ENCODE measurements at regions not wholly inside any gene's neighbourhood (a gene's known extent, or its start where the extent isn't known, plus 50 kb on each side); places are given as distances from the start of the nearest gene placed in this dataset.
A peak's percentile ranks its signal among the peaks of the same experiment; 100 is the strongest.

DNA sequence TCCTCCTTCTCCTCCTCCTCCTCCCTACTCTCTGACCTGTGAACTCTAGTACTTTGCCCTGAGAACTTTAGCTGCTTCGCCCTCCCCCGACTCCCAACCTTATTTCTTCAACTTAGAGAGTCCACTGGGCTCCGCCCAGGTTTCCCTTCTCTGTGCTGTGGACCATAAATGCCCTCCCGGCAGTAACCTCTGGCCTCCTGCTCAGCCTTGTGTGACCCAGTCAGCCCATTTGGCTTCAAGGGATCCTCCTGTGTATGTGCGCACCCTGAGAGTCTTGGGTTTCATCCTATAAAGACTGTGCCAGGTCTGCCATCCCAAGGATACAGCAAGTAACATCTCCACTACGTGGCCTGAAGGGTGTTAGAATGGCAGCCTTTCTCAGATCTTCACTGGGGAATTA is 275.6 kb upstream of the C16orf82 start:
- Histone ChIP-seq H3K27me3 (replicated peaks; ENCODE audit: control insufficient read depth, insufficient read depth, low read length) (no peaks in the 10 kb centered on the region), H3K4me3 (ENCODE audit: low read depth, low read length) (no peak overlapping the region), H3K36me3 (ENCODE audit: control insufficient read depth, insufficient read depth, low read length) (no peaks in the 10 kb centered on the region), H3K9me3 (no peaks in the 10 kb centered on the region), H3K4me1 (no peaks in the 10 kb centered on the region)
- intact Hi-C loops (cut with micrococcal nuclease; ENCODE audit: unreplicated experiment) = no loop called here
- DNase-seq = no peak
- no peak overlapping the region for H3K27ac Mint-ChIP-seq (ENCODE audit: unreplicated experiment)
- POLR2A ChIA-PET = no interaction called here
- CTCF ChIA-PET = no interaction called here
- no peaks in the 10 kb centered on the region for H3K4me1 Mint-ChIP-seq (ENCODE audit: low read depth, unreplicated experiment)
- H3K36me3 Mint-ChIP-seq (ENCODE audit: insufficient read depth, unreplicated experiment) = no peaks in the 10 kb centered on the region
- peaks cover 12% of the 10 kb centered on the region for H3K27me3 Mint-ChIP-seq (ENCODE audit: insufficient read depth, unreplicated experiment)
- no peaks in the 10 kb centered on the region for H3K9me3 Mint-ChIP-seq (ENCODE audit: unreplicated experiment)
- no TSS peak for BruUV-seq (replicated peaks)
- TF ChIP-seq, protein P1, sequence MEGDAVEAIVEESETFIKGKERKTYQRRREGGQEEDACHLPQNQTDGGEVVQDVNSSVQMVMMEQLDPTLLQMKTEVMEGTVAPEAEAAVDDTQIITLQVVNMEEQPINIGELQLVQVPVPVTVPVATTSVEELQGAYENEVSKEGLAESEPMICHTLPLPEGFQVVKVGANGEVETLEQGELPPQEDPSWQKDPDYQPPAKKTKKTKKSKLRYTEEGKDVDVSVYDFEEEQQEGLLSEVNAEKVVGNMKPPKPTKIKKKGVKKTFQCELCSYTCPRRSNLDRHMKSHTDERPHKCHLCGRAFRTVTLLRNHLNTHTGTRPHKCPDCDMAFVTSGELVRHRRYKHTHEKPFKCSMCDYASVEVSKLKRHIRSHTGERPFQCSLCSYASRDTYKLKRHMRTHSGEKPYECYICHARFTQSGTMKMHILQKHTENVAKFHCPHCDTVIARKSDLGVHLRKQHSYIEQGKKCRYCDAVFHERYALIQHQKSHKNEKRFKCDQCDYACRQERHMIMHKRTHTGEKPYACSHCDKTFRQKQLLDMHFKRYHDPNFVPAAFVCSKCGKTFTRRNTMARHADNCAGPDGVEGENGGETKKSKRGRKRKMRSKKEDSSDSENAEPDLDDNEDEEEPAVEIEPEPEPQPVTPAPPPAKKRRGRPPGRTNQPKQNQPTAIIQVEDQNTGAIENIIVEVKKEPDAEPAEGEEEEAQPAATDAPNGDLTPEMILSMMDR (IDR thresholded peaks at IDR 0.05; ENCODE audit: insufficient read depth in 1 of 2, low read depth in 1 of 2, low read length in 1 of 2, severe bottlenecking in 1 of 2, unreplicated experiment in 1 of 2) = no peak
- H3K4me3 Mint-ChIP-seq (ENCODE audit: unreplicated experiment) = no peak overlapping the region

- Histone ChIP-seq H3K27me3 (replicated peaks; ENCODE audit: control insufficient read depth, insufficient read depth, low read length) (no peaks in the 10 kb centered on the region), H3K4me3 (ENCODE audit: low read depth, low read length) (no peak overlapping the region), H3K4me1 (no peaks in the 10 kb centered on the region), H3K9me3 (no peaks in the 10 kb centered on the region), H3K36me3 (ENCODE audit: control insufficient read depth, insufficient read depth, low read length) (no peaks in the 10 kb centered on the region)
- no peaks in the 10 kb centered on the region for H3K9me3 Mint-ChIP-seq (ENCODE audit: unreplicated experiment)
- no peak overlapping the region for H3K27ac Mint-ChIP-seq (ENCODE audit: unreplicated experiment)
- peaks cover 24% of the 10 kb centered on the region for H3K27me3 Mint-ChIP-seq (ENCODE audit: insufficient read depth, unreplicated experiment)
- H3K4me1 Mint-ChIP-seq (ENCODE audit: low read depth, unreplicated experiment) = no peaks in the 10 kb centered on the region
- no peaks in the 10 kb centered on the region for H3K36me3 Mint-ChIP-seq (ENCODE audit: insufficient read depth, unreplicated experiment)
- no TSS peak for BruUV-seq (replicated peaks)
- peak in 1 of 2 experiments; percentile 1 for DNase-seq
- TF ChIP-seq, protein P1 (IDR thresholded peaks at IDR 0.05; ENCODE audit: insufficient read depth in 1 of 2, low read depth in 1 of 2, low read length in 1 of 2, severe bottlenecking in 1 of 2, unreplicated experiment in 1 of 2) = no peak
- ChIA-PET POLR2A (no interaction called here), CTCF (no interaction called here)
- intact Hi-C loops (cut with micrococcal nuclease; ENCODE audit: unreplicated experiment) = no loop called here
- H3K4me3 Mint-ChIP-seq (ENCODE audit: unreplicated experiment) = no peak overlapping the region
These were observed 271.5 kb upstream of the C16orf82 start for GRCh38 chr16:26795184-26795583.

GRCh38 chr16:26801628-26802027 is 265.1 kb upstream of the C16orf82 start:
- POLR2A ChIA-PET = no interaction called here

More at GRCh38 chr16:26801628-26802027, 265.1 kb upstream of the C16orf82 start:
- TF ChIP-seq, protein P1 (IDR thresholded peaks at IDR 0.05; ENCODE audit: insufficient read depth in 1 of 2, low read depth in 1 of 2, low read length in 1 of 2, severe bottlenecking in 1 of 2, unreplicated experiment in 1 of 2) = no peak
- CTCF ChIA-PET = no interaction called here
- Histone ChIP-seq H3K4me3 (ENCODE audit: low read depth, low read length) (no peak overlapping the region), H3K36me3 (ENCODE audit: control insufficient read depth, insufficient read depth, low read length) (no peaks in the 10 kb centered on the region), H3K27me3 (replicated peaks; ENCODE audit: control insufficient read depth, insufficient read depth, low read length) (no peaks in the 10 kb centered on the region), H3K9me3 (no peaks in the 10 kb centered on the region), H3K4me1 (no peaks in the 10 kb centered on the region)
- Mint-ChIP-seq H3K36me3 (ENCODE audit: insufficient read depth, unreplicated experiment) (no peaks in the 10 kb centered on the region), H3K27me3 (ENCODE audit: insufficient read depth, unreplicated experiment) (peaks cover 24% of the 10 kb centered on the region), H3K4me3 (ENCODE audit: unreplicated experiment) (no peak overlapping the region), H3K27ac (ENCODE audit: unreplicated experiment) (no peak overlapping the region), H3K9me3 (ENCODE audit: unreplicated experiment) (no peaks in the 10 kb centered on the region), H3K4me1 (ENCODE audit: low read depth, unreplicated experiment) (no peaks in the 10 kb centered on the region)
- no TSS peak for BruUV-seq (replicated peaks)
- DNase-seq = no peak
- intact Hi-C loops (cut with micrococcal nuclease; ENCODE audit: unreplicated experiment) = no loop called here
